ENCODE measurements at regions not wholly inside any gene's neighbourhood (a gene's known extent, or its start where the extent isn't known, plus 50 kb on each side); places are given as distances from the start of the nearest gene placed in this dataset.

- TF ChIP-seq CTCF (conservative IDR thresholded peaks at IDR 0.05; ENCODE audit: low read length): no peak
- TF ChIP-seq EZH2phosphoT487 (IDR thresholded peaks at IDR 0.05; ENCODE audit: borderline replicate concordance, low read depth, low read length): no peak
Observed at GRCh38 chr1:96256130-96256790, 465.3 kb upstream of the PTBP2 start.

Data from OCI-LY7 (cell line).